Ecto neural progenitor cell (in vitro differentiated cells): ENCODE measurements at regions not wholly inside any gene's neighbourhood (a gene's known extent, or its start where the extent isn't known, plus 50 kb on each side); places are given as distances from the start of the nearest gene placed in this dataset.
"Not testable (repeated sequence)": the region's sequence is repeated elsewhere in the genome, so short reads cannot be mapped to it uniquely, and the experiment has no call there.

Source experiments
- DNase-seq: peaks from one replicate; pipeline ENCODE4 v3.0.0-alpha.2; 2018; ENCODE audit warnings: low spot score

DNA sequence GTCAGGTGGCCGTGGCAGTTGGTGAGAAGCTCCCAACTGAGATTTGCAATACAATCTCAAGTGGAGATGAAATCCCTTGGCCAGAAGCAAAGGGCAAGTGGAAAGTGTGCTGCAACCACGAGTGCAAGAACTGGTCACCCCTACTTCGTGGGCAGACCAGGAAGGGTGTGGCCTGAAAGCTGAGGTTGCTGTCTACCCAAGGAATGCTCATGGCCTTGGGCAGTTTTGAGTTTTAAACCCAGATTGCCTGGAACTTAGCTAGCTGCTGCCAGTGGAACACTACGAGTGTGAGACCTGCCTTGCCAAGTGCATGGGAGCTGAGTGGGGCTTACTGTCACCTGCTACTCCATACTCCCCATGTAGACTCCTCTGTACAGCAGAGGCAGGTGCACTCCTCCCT lies 113.3 kb upstream of the FAT3 start:
- no peak for DNase-seq

DNA sequence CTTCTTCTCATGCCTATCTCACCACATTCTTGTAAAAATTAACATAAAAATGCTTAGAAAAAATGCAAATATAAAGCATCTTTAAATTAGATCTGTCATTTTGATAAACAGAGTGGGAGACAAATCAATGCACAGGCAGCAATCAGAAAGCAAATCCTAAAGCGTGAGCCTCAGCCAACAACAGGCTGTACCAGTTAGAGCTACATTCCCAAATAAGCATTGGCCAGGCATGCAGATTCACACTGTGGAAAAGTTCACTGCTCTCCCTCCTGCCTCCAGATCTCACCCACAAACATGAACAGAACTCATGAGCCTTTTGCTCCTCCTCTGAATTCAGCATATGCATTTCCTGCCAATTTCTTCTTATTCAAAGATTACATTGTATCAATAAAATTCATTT lies 115.2 kb upstream of the FAT3 start:
- no peak for DNase-seq

DNA sequence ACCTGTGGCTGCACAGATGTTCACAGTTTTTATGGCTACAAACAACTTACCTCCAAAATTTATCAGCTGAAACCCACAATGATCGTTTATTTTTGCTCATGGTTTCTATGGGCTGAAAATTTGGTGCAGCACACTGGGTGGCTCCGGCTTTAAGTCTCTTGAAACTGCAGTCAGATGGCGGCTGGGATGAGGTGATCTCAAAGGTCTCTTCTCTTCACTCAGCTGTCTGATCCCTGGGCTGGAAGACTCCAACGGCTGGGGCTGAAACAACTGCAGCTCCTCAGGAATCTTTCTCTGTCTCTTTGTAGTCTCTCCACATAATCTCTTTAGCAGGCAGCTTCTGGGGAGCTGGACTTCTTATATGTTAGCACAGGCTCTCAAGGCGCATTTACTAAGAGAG lies 117.3 kb upstream of the FAT3 start:
- DNase-seq, result no peak

DNA sequence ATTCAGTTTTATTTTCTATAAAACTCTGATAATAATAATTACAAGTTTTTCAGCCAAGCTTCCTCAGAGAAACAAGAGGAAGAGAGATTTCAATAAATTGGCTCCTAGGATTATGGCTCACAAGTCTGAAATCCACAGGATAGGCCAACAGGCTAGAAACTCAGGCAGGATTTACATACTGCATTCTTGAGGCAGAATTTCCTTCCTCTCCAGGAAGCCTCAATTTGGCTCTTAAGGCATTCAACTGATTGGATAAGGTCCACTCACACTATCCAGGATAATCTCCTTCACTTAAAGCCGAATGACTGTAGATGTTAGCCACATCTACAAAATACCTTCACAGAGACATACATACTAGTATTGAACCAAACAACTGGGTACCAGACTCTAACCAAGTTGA lies 120.3 kb upstream of the FAT3 start:
- DNase-seq, result no peak

DNA sequence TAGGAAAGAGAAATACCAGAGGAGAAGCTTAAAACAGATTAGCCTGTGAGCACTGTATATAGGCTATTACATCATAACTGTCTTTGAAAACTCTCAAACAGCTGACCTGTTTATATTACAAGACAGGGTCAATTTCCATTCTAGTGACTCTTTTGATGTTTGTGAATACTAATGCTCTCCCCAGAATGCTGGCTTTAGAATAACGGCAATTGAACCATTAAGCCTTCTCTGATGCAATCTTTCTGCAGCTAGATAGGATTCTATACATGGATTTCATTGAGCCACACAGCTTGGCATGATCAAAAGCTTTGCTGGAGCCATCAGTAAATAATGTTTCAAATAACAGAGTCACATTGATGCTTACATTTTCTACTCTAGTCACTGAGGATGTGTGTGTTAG lies 122.7 kb upstream of the FAT3 start:
- DNase-seq, result no peak

DNA sequence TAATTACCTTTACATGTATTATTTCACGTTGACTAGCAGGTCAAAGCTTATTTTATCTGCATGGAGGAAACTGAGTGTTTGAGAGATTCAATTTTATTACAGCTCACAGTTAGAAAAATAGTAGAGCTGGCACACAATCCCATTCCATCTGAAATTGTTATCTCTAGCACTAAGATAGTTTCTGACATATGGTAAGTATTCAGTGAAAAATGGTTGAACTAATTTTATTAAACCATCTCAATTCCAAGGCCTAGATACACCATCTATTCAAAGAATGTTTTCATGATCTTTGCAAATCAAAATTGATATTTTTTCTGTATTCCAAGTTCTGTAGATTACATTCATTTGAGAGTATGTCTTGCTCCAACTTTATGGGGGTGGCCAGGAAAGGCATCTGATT lies 125.4 kb upstream of the FAT3 start:
- DNase-seq, result no peak

DNA sequence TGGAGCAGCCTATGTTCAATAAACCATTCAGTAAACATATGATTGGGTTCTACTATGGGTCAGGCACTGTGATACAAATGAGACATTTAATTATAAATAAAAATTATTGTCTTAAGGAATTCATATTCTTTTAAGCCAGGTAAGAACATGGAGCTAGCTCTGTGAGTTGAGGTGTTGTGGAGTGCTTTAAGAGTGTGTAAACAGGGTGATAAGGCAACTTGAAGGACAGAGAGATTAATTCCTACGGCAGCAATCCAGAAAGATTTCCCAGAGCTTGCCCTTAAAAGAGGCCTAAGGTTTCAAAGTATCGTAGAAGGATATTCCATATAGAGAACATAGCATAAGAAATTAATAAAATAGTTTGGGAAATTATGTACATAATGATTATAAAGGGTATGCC lies 126.4 kb upstream of the FAT3 start:
- no peak for DNase-seq

DNA sequence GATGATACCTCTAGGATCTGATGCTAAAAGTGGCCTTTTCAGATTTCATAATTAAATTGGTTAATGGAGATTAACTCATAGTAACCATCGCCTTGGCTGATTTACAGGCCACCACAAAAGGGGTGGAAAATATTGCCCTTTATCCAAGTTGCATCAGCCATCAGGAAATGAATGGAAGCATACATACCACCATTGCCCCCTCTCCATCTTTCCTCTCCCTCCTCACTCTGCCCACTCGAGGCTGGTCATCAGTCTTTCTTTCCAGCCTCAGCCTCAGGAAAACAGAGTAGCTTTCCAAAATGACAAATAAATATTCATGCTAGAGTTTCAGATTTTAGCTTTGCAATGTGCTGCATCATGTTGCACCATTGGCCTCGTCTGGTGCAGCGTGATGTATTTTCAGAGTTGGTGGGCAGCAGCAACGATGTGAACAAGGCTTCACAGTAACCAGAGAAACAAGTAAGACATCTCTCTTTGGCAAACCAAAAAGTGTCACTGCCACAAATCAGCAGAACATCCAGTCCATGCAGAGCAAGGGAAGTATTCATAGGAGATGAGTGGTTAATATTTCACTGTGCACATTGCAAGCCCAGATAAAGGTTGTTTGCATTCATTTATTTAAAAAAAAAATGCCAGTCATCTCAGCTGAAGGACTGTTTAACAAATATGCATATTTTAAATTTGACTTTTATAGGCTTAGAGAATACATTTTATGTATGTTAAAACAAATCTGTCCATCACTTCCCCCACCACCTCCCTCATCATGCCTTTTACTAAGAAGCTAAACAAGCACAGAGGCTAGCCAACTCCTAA lies 136.7 kb upstream of the FAT3 start:
- no peak for DNase-seq

DNA sequence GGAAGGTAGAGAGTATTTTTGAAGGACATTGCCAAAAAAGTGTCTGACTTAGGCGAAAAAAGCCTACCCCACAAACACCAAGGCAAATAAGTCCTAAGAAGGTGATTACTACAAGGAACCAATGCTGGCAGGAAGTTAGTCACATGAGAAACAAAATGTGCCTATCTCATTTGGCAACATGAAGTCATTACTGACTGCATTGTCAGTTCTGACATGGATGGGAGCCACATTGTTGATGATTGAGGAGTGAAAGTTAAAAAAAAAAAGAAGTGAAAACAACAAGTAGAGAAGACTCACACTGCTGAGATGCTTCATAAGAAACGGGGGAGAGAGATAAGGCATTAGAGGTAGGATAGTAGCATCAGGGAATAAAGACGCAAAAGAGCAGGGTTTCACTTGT lies 141.5 kb upstream of the FAT3 start:
- no peak for DNase-seq

DNA sequence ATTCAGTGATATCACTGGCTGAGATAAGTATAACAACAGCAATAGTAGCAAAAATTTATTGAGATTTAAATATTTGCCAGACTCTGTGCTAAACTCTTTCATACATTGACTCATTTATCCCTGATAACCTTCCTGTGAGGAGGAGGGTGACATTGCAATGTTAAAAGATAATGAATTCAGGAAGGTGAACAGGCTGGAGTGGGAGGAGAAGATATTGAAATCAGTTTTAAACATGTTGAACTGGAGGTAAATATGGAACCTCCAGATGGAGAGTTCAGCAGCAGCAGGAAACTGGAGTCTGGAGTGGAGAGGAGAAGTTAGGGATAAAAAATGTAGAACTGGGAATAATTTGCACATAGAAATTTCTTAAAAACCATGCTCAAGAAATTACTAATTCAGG lies 142.0 kb upstream of the FAT3 start:
- no peak for DNase-seq

DNA sequence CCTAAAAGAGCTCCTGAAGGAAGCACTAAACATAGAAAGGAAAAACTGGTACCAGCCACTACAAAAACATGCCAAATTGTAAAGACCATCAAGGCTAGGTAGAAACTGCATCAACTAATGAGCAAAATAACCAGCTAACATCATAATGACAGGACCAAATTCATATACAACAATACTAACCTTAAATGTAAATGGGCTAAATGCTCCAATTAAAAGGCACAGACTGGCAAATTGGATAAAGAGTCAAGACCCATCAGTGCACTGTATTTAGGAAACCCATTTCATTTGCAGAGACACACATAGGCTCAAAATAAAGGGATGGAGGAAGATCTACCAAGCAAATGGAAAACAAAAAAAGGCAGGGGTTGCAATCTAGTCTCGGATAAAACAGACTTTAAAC lies 150.1 kb upstream of the FAT3 start:
- DNase-seq, result not testable (repeated sequence)

DNA sequence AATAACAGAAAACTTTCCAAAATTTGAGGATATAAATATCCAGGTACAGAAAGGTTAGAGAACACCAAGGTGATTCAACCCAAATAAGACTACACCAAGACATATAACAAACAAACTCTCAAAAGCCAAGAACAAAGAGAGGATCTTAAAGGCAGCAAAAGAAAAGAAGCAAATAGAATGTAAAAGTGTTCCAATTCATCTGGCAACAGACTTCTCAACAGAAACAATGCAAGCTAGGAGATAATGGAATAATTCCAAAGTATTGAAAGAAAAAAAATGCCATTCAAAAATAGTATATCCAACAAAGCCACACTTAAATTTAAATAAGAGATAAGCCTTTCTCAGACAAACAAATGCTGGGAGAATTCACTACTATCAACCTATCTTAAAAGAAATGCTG lies 153.0 kb upstream of the FAT3 start:
- DNase-seq, result no peak

DNA sequence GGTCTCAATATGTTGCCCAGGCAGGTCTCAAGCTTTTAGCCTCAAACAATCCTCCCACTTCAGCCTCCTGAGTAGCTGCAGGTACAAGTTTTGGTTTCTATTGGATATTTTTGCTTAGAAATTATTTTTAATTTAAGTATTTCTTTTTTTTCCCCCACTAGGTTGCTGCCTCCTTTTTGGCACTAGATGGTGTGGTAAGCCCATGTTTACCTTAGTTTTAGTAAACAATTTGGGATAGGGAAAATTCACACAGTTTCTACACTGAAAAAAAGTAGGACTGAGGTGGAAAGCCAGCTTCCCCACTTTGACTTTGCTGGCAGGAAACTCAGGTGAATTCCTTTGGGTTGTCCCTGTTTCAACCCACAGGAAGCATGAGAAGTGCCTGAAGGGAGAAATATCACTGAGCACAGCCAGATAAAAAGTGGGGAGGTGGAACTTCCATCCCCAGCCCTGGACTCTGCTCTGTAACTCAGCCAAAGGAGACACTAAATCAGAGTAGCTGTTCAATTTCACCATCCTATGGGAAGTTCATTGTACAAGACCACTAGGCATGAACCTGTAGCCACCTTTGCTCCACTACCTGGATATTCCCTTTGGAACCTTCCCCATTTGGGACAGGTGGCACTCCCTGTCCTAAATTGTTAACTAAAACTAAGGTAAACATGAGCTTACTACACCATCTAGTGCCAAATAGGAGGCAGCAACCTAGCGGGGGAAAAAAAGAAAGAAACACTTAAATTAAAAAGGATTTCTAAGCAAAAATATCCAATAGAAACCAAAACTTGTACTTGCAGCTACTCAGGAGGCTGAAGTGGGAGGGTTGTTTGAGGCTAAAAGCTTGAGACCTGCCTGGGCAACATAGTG lies 154.4 kb upstream of the FAT3 start:
- no peak for DNase-seq

DNA sequence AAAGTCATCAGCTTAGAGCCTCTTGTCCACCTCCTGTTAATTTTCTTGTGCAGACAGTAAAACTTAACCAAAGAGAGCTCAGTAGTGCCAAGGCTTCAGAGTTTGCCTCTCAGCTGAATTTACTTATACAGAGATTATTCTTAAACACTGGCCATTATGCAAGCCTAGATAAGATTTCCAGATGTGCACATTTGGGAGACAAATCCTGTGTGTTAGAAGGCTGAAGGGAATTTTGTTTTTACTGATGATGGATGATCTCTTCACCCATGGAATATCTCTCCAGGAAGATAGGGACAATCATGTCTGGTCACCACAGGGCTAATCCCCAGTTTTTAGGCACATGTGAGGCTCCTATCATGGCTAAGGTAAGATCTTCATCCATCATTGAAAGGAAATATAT lies 157.6 kb upstream of the FAT3 start:
- DNase-seq, result no peak

DNA sequence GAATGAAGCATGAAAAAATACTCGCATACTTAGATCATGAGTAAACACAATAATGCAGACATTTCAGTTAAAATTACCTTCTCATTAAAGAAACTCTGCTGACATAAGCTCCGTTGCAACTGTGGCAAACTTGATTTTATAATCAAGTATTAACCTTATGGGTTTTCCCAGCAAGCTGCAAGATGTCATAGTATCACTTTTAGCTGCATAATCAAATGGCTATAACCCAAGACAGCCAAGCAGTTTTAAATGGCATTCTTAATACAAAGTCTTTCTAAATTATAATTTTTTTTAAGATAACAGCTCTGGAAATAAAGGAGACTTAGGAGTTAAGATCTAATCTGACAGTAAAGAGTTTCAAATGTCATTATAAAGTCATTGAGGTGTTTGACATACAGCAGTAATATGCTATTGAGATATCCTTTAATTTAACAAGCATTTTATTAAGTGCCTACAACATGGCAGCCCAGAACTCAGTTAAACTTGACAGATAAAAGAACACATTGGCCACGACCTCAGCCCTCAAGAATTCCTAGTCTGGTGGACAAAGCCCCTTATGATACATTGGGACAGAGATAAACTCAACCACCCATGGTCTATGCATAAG lies 163.1 kb upstream of the FAT3 start:
- no peak for DNase-seq

DNA sequence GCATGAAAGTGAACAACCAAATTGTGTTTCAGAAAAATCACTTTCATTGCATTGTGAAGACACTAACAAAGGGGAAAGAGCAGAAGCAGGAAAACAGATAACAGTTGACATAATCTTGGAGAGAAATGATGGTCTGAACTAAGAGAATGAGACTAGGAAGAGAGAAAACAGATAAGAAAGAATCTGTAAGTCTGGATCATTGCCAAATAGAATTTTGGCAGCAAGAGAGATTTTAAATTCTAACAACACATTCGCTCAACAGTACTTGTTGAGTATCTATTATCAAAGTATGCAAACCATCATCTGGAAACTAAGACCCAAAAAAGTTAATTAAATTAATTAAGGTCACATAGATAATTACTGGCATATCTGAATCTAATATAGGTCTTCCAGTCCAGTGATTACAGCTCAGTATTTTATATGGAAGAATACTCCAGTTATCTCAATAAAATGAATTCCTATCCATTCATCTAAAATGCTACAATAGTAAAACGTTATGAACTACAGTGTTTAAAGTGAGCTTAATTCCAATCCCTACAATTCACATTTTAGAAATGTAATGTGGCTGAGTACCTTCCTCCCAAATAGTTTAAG lies 166.7 kb upstream of the FAT3 start:
- DNase-seq, result no peak

DNA sequence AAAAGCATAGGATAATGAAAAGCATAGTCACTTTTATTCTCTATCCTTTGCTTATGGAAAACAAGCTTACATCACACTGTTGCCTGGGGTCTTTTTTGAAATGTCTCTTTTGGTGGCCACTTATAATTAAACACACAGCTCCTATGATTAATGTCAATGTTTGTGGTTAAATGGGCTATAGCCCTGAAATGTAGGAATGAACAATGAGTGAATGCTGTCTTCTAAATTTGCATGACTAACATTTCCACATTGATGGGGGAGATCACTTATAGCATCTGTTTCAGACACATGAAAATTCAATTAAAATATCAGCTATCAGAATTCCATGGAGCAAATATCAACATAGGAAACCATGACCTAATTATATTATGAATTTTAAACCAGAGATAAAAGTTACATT lies 171.4 kb upstream of the FAT3 start:
- DNase-seq, result no peak

DNA sequence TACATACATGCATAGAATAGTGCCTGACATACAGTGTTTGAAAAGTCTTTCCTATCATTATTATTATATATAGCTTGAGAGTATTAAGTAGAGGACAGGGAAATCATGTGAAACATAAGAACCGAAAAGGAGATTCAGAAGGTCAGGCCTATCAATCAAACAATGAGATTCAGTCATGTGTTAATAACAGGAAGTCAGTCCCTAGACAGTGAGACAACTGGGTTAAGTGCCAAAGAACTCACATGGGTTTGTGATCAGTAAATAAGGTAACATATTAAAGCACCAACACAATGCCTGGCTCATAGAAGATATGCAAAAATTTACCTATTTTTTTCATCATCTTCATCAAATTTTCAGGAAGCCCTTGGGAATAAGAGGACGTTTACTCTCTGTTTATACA lies 174.3 kb upstream of the FAT3 start:
- DNase-seq, result no peak

DNA sequence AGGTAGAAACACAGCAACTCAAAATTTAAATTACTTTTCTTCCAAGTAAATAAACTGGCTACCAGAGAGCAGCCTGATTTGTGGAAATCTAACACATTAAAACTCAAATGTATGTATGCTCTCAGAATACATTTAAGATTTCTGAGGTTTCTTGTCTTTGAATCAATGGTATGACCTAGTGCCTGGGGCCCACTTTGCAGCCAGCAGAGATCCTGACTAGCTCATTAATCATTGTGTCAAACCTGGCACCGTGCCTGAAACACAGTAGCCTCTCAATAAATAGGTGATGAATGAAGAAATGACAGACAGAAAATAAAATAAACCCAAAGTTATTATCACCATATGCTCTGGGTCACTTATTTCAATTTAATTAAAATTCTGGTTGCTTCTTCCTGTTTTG lies 176.2 kb upstream of the FAT3 start:
- no peak for DNase-seq

DNA sequence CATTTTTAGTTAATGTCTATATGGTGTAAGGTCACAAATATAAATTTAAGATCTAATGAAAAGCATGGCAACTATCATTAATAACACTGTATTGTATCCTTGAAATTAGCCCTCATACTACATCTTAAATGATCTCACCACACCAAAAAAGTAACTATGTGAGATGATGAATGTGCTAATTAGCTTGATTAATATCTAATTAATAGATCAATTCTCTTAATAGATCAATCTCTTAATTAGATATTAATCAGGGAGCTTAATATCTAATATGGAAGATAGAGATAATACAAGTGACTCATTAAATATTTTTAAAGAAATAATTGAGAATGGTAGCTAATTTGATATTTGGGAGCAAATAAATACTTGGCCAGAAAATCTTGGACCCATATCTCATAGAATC lies 178.5 kb upstream of the FAT3 start:
- no peak for DNase-seq

DNA sequence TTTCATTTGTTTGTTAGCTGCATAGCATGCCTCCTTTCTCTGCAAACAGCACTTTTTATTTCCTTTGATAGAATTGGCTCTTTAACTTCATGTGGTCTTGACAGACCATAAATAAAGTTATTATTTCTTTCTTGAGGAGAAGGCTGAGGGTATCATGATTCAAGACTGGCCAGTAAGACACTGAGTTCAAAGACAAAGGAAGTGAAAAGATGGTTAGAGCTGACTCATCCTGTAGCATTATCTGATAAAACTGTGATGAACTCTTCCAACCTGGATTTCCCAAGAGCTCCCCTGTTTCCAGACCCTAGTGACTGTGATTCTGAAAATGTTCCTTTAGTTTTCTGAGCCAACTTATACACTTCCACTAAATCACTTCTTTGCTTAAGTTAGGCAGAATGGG lies 179.3 kb upstream of the FAT3 start:
- no peak for DNase-seq

DNA sequence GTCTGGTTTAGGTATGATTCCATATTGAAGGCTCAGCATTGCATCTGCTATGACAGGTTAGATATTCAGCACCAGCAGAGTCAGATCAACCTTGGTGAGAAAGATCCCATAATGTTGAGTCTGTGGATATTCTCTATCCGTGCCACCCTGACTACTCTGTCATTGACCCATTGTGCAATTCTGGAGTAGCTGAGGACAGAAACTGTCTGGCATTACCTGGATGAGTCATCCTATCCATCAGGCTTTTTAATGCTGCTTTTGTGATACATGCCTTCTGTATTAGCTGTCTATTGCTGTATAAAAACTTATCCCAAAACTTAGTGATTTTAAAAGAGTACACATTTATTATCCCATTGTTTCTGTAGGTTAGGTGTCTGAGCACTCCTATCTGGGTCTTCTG lies 189.1 kb upstream of the FAT3 start:
- no peak for DNase-seq

DNA sequence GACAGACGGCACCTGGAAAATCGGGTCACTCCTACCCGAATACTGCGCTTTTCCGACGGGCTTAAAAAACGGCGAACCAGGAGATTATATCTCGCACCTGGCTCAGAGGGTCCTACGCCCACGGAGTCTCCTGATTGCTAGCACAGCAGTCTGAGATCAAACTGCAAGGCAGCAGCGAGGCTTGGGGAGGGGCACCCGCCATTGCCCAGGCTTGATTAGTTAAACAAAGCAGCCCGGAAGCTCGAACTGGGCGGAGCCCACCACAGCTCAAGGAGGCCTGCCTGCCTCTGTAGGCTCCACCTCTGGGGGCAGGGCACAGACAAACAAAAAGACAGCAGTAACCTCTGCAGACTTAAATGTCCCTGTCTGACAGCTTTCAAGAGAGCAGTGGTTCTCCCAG lies 197.5 kb upstream of the FAT3 start:
- DNase-seq, result not testable (repeated sequence)
